ENCODE measurements at regions not wholly inside any gene's neighbourhood (a gene's known extent, or its start where the extent isn't known, plus 50 kb on each side); places are given as distances from the start of the nearest gene placed in this dataset.

- TF ChIP-seq, protein P1, sequence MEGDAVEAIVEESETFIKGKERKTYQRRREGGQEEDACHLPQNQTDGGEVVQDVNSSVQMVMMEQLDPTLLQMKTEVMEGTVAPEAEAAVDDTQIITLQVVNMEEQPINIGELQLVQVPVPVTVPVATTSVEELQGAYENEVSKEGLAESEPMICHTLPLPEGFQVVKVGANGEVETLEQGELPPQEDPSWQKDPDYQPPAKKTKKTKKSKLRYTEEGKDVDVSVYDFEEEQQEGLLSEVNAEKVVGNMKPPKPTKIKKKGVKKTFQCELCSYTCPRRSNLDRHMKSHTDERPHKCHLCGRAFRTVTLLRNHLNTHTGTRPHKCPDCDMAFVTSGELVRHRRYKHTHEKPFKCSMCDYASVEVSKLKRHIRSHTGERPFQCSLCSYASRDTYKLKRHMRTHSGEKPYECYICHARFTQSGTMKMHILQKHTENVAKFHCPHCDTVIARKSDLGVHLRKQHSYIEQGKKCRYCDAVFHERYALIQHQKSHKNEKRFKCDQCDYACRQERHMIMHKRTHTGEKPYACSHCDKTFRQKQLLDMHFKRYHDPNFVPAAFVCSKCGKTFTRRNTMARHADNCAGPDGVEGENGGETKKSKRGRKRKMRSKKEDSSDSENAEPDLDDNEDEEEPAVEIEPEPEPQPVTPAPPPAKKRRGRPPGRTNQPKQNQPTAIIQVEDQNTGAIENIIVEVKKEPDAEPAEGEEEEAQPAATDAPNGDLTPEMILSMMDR (IDR thresholded peaks at IDR 0.05; ENCODE audit: insufficient read depth, low read depth, low read length): no peak
- H3K4me3 ChIP-seq (ENCODE audit: low read depth, low read length): no peak overlapping the region
- no peak for DNase-seq (ENCODE audit: low read depth)
Observed at GRCh38 chr2:41806286-41806685, 241.5 kb upstream of the PKDCC start.

DNA sequence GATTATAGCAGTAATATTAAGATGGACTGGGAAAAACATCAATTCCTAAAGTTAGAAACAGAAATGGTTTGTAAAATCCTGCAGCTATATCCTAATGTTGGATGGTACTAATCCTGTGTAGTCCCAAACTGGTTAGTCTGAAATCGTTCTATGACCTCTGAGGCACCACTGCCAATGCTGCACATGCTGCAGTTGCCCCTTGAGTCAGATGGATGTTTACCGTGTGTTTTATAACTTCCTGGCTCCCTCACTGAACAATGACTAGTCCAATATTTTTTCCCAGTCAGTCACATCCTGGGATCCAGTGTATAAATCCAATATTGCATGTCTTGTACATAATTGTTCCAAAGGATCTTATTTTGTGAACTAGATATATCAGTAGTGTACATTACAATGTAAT lies 226.7 kb upstream of the PKDCC start:
- H3K4me3 ChIP-seq (ENCODE audit: low read depth, low read length): no peak overlapping the region
- TF ChIP-seq, protein P1 (IDR thresholded peaks at IDR 0.05; ENCODE audit: insufficient read depth, low read depth, low read length): no peak
- no peak for DNase-seq (ENCODE audit: low read depth)

GRCh38 chr2:41826921-41827320 lies 220.9 kb upstream of the PKDCC start:
- no peak for DNase-seq (ENCODE audit: low read depth)
- TF ChIP-seq, protein P1 (IDR thresholded peaks at IDR 0.05; ENCODE audit: insufficient read depth, low read depth, low read length): no peak
- no peak overlapping the region for H3K4me3 ChIP-seq (ENCODE audit: low read depth, low read length)

DNA sequence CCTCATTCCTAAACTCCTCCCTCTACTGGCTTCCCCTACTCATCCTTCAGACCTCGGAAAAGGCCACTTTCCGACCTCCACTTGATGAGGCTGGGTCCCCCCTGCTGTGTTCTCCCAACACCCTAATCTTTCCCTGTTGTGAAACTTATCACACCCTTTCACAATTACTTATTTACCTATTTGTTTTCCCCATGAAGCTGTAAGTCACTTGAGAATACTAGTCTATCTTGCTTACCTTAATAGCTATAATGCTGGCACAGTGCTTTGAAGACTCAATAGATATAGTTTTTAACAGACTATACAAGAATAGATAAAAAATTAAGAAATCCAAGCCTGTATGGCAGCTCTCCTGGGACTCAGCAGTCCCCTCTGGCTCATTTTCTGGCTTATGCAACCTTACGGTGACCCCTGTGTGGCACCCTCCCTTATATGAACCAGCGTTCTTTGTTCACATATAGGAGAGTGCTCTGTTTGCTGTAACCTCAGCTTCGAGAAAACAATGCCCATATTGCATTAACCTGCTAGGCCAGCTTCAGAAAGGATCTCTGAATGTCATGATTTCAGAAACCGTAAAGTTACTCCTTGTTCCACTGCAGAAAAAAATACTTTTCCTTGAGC lies 220.4 kb upstream of the PKDCC start:
- TF ChIP-seq, protein P1 (IDR thresholded peaks at IDR 0.05; ENCODE audit: insufficient read depth, low read depth, low read length): no peak

DNA sequence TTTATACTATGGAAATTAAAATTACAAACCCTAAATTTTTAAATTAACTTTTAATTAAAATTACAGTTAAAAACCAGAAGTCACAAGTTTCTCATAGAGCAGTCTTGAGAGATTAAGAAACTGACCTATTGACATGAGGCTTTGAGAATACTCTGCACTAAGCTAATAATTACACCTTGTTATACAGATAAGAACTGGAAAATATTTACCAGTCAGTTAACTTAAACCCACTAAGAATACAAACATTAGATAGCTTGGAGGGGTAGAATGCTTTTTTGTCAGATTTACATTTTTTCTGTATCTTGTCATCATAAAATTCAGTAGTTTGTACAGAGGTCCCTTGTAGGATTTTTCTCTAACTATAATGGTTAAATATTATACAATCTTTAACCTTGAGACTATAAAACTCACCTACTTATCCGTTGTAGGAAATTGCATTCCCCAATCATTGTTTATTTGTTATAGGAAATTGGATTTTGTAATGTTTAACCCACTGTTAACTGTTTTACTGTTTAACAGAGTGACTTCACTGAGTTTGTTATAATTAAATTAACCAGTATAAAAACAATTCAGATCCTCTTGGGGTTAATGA lies 219.7 kb upstream of the PKDCC start:
- no peak for DNase-seq (ENCODE audit: low read depth)
- no peak overlapping the region for H3K4me3 ChIP-seq (ENCODE audit: low read depth, low read length)
- TF ChIP-seq, protein P1 (IDR thresholded peaks at IDR 0.05; ENCODE audit: insufficient read depth, low read depth, low read length): no peak

More for the DNA sequence above, 220.4 kb upstream of the PKDCC start:
- no peak for DNase-seq (ENCODE audit: low read depth)
- H3K4me3 ChIP-seq (ENCODE audit: low read depth, low read length): no peak overlapping the region

- DNase-seq (ENCODE audit: low read depth): no peak
- TF ChIP-seq, protein P1 (IDR thresholded peaks at IDR 0.05; ENCODE audit: insufficient read depth, low read depth, low read length): no peak
- no peak overlapping the region for H3K4me3 ChIP-seq (ENCODE audit: low read depth, low read length)
Observed at GRCh38 chr2:41829052-41829451, 218.8 kb upstream of the PKDCC start.

GRCh38 chr2:41830600-41830999 lies 217.2 kb upstream of the PKDCC start:
- TF ChIP-seq, protein P1 (IDR thresholded peaks at IDR 0.05; ENCODE audit: insufficient read depth, low read depth, low read length): no peak
- no peak overlapping the region for H3K4me3 ChIP-seq (ENCODE audit: low read depth, low read length)
- DNase-seq (ENCODE audit: low read depth): no peak

All from fibroblast of villous mesenchyme (primary cell).